Epithelial cell of esophagus (primary cell): ENCODE measurements at regions not wholly inside any gene's neighbourhood (a gene's known extent, or its start where the extent isn't known, plus 50 kb on each side); places are given as distances from the start of the nearest gene placed in this dataset.

Source experiments
- DNase-seq: peaks from one replicate; pipeline ENCODE4 v3.0.0; 2010; ENCODE audit warnings: low read depth
- H3K4me3 ChIP-seq: 2 replicates; pipeline ENCODE4 v1.5.1; 2011; ENCODE audit warnings: mild to moderate bottlenecking, low read length, control low read depth
- CTCF ChIP-seq: IDR thresholded peaks from 2 replicates; pipeline ENCODE4 v1.5.1; 2011; ENCODE audit warnings: low read depth, mild to moderate bottlenecking, low read length, control low read depth, inconsistent platforms; ENCODE audit not compliant: insufficient read depth; ENCODE audit errors: missing control alignments

DNA sequence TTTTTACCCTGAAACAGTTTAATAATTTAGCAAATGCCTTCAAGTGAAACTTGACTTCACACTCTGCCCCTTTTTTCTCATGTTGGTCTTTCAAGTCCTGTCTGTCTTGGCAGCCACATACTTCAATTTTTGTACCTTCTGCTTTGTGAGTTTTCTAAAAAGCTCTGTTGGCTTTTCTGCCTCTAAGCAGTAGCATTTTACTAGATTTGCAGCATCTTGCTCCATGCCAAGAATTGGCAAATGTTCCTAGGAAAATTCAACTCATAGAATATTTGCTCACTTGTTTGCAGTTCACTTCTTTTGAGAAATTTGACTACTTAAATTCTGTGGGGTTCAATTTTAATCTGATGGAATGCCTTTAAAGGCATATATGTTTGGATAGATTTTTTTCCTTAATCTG, 59.2 kb downstream of the FAM47A start:
- H3K4me3 ChIP-seq = no peak overlapping the region
- TF ChIP-seq CTCF = no peak
- DNase-seq = no peak

- H3K4me3 ChIP-seq = no peak overlapping the region
- peak; percentile 5 for DNase-seq
- TF ChIP-seq CTCF = no peak
Observed at GRCh38 chrX:34063616-34064015, 68.5 kb downstream of the FAM47A start.

DNA sequence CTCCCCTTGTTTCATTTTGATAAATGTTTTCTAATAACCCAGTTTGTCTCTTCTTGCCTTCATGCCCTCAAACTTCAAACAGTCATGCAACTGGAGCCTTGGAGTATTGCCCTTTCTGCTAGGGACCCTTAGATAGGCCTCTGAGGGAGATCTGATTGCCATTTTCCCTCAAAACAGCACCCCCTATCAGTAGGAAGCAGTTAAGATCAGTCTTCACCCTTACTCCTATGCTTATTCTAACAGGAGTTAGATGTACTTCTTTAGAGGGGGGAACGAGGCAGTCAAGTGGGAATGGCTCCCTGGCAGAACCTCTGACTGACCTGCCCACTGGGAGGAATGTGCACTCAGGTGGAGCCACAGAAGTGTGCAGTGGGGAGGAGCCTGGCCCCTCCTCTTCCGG, 74.1 kb downstream of the FAM47A start:
- no peak overlapping the region for H3K4me3 ChIP-seq
- TF ChIP-seq CTCF = no peak
- no peak for DNase-seq

- TF ChIP-seq CTCF = no peak
- DNase-seq = no peak
- H3K4me3 ChIP-seq = no peak overlapping the region
Observed at GRCh38 chrX:34053931-34054330, 78.2 kb downstream of the FAM47A start.
